NCI-H1694 (cell line): ENCODE measurements at regions not wholly inside any gene's neighbourhood (a gene's known extent, or its start where the extent isn't known, plus 50 kb on each side); places are given as distances from the start of the nearest gene placed in this dataset.

ENCODE experiments used
- DNase-seq: peaks from one replicate; lab custom pipeline; 2025; lab: John Stamatoyannopoulos, UW

GRCh38 chr10:113326160-113327111 is 226.4 kb upstream of the HABP2 start:
- no peak for DNase-seq

- DNase-seq = no peak
Measured at GRCh38 chr10:113329121-113329596, 223.7 kb upstream of the HABP2 start.

GRCh38 chr10:113331961-113332360 is 220.9 kb upstream of the HABP2 start:
- no peak for DNase-seq

DNA sequence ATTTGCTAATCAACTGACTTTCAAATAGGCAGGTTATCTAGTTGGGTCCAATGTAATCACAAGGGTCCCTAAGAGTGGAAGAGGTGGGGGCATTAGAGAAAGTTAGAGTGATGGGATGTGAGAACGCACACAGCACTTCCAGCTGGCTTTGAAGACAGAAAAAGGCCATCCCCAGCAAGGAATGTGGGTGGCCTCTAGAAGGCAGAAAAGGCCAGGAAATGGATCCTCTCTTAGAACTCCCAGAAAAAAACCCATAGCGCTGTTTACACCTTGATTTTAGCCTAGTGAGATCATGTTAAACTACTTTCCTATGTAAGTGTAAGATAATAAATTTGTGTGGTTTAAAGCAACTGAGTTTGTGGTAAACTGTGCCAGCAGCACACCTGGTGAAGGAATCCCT is 219.5 kb upstream of the HABP2 start:
- no peak for DNase-seq

DNA sequence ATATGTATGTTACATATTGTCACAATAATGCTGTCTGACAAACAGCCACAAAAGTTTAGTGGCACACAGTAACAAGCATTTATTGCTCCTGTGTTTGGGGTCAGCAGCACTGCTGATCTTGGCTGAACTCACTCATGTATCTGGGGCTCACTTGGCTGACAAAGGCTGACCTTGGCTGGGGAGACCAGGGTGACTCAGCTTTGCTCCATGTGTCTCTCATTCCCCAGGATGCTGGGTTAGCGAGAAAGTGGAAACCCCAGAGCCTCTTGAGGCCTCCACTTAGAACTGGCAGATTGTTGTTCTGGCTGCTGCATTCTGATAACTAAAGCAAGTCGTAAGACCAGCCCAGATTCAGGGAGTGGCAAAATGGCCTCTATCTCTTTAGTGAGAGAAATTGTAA is 217.3 kb upstream of the HABP2 start:
- DNase-seq = no peak

DNA sequence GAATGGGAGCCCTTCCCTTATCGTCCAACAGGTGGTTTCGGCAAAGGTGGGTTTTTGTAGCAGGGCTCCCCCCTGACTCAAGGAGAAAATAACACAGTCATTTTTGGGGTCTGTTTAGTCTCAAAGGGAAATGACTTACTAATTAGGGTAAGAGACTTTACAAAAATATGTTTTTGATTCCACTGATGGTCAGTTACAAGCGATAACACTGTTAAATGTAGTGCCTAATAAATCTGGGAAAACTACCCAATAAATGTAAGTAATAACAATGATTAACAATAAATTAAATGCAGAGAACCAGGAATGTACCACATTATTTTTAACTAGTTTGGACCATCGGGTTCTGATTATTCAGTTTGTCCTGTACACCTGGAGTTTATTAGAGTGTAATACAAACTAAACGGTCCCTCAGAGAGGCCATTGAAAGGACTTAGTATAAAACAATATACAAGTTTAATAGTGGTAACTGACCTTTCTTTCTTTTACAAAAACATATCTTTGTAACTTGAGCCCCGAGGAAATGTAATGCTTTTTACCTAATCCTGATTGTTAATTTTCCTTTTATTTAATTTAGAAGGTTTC is 216.2 kb upstream of the HABP2 start:
- DNase-seq = no peak

DNA sequence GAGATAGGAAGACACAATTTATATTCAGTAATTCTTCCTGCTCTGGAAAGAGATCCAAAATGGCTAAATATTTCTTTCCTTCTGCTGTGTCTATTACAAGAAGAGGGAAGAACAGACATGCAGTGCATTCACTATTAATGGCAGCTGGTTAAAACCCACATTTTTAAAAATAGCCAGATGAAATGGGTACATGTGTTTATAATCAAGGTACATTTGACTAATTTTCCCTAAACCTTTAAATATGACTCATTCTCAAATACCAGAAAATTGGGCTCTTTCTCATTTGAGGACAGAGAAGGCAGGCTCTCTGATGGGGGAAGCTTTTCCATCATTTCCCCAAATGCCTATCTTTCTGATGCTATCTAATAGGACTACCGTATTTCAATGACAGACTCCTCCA is 215.7 kb upstream of the HABP2 start:
- no peak for DNase-seq

DNA sequence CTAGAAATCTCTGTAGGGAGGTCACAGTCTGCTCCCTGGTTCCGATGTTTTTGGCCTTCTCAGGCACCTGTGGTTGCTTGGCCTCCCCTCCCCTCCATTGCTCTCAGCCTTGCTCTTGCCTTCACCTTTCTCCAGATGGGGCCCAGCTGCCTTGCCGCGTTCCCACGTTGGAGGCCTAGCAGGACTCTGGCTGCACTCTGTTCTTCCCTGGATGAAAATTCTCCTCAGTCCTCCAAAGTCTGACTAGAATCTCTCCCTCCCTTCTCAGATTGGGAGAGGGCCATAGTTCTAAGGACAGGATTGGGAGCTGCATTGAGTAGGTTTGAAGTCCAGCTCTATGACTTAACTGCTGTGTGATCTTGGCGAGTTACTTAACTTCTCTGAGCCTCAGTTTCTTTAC is 213.7 kb upstream of the HABP2 start:
- no peak for DNase-seq

DNA sequence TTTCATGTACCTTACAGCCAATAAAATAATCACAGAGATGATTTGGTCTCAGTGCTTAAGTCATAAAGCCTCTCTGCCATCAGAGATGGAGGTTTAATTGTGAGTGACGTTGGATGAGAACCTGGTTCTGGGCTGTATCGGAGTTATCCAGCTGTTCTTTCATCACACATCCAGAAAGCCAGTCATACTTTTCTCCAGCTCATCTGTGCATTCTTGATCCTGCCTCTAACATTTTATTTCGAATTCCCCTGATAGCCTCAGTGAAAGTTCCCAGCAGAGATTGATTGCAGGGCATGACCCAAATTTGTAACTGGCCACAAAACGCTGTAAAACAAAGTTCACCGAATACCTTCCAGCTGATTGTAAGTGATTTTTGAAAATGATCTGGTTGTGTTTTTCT is 212.6 kb upstream of the HABP2 start:
- no peak for DNase-seq

GRCh38 chr10:113341138-113341537 is 211.7 kb upstream of the HABP2 start:
- no peak for DNase-seq

DNA sequence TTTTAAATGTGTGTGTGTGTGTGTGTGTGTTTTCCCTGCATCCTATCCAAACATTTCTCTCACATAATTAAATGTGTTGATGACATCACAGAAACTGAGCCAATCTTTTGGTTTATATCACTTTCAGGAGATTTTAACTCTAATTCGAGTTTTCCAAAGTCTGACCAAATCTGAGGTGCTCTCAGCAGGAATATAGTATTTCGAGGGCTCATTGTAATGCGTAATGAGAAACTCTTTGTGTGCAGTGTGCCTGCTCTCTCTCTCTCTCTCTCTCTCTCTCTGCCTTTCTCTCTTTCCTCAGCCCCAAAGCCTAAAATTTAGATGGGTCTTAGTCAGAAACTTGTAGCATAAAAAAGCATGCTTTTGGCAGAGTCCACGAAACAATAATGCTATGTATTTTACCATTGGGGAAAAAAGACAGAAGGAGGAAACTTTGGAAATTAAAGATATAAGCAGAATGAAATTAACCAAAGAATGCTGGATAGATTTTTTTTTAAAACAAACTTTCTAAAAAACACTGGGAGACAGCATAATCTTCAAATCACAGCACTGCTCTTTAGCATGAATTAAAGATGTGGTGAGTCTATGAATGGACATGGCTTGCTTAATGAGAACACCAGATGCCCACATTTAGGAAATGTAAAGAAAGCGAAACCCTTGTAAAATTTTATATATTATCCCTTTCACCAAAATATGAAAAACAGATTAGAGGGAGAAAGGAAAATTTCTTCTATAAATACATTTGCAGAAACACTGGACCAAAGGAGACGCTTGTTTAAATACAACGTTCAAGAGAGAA is 206.8 kb upstream of the HABP2 start:
- no peak for DNase-seq

DNA sequence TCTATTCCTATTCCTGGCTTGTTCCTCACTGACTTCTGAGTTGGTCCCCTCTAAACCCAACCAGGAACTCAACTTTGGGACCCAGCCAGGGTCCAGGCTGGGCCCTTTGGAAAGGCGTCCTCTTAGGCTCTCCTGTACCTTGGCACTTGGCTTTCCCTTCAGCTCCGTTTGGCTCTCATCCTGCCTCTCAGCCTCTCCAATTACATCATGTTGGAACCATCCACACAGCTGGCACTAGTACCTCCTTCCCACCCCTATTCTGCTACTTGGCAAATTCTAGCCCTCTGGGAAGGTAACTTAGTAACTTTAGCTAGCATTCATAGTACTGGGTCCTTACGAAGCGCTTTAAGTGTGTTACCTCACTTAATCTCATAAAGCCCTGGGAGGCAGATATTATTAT is 205.3 kb upstream of the HABP2 start:
- DNase-seq = no peak

DNA sequence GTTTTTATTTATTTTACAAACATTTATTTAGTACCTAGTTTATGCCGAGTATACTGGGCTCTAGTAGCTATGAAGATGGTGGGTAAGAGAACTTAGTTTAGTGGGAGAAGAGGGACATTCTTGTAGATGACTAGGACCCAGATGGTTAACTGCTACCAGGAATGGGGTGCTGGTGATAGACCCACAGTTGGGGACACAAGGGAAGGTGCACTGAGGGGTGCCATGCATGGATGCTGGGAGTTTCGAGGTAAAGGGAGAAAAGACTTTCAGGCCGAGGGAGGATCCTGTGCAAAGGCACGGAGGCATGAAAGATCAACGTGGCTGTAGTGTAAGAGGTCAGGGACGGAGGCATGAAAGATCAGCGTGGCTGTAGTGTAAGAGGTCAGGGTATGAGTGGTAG is 204.2 kb upstream of the HABP2 start:
- no peak for DNase-seq

GRCh38 chr10:113350311-113351040 is 202.4 kb upstream of the HABP2 start:
- DNase-seq = no peak

GRCh38 chr10:113354711-113355110 is 198.1 kb upstream of the HABP2 start:
- DNase-seq = no peak

DNA sequence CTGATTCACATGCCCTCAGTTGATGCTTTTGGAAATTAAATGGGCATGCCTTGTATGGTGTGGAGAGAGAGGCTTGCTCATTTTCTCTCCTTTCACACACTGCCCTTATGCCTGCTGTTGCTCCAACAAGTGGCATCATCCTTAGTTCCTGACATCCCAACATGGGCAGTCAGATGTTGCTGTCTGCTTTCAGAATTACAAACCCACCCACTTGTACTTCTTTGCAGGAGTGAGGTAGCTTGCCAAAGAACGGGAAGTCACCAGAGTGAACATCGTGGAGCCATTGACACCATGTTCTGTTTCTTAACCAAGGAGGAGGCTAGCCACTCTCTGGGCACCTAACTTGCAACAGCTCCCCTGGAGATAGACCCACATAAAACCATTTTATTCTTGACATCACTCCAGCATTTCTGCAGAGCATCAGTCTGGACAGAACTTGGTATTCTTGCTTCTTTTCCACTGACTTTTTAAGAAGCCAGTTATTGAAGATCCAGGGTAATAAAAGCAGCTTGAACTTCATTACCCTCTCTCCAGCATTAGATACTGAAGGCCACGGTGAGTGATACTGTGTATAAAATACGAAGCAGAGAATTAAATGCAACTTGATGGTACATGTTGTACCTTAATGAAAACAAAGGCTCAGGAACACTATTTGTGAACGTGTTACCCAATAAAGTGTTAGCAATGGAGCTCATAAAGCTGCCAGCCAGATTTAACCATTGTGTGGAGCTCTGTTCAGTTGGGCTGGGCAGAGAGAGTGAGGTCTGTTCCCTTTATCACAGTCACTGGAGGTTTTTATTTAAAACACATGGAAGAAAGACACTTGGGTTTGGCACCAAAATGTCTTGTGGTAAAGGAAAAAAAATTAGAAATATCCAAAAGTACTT is 195.8 kb upstream of the HABP2 start:
- DNase-seq = no peak

- no peak for DNase-seq
Measured at GRCh38 chr10:113357681-113358300, 195.1 kb upstream of the HABP2 start.

DNA sequence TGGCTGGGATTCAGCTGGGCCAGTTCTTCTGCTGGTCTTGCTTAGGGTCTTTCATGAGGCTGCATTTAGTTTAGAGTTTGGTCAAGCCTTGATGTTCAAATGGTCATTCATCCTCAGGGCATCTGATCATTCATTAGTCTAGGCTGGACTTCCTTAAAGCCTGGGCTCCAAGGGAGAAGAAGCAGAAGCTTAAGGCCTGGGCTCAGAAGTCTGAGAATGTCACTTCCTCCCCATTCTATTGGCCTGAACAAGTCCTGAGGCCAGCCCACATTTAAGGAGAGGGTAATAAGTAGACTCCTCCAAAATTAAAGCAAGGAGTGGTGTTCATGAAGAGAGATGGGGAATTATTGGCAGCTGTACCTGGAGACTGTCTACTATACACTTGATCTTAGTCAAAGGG is 193.2 kb upstream of the HABP2 start:
- no peak for DNase-seq

DNA sequence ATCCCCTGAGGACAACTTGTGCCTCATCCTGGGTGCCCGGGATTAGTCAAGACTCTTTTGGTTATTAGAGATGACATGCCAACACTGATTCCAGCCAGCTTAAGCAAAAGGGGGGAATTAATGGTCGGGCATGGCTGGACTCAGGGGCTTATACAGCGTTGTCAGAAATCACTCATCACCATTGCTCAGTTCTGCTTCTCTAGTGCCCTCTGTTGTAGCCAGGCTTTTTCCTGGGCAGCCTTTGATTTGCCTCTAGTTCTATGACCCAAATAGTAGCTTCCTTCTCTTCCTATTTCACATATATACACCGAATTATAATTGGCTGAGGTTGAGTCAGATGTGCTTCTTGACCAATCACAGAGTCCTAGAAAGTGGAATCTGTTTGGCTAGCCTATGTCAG is 192.0 kb upstream of the HABP2 start:
- DNase-seq = no peak

- no peak for DNase-seq
Measured at GRCh38 chr10:113362645-113363091, 190.2 kb upstream of the HABP2 start.
